Ascending aorta (tissue), 2 donors: ENCODE measurements at regions not wholly inside any gene's neighbourhood (a gene's known extent, or its start where the extent isn't known, plus 50 kb on each side); places are given as distances from the start of the nearest gene placed in this dataset.

Experiments used
- DNase-seq, 2 donors: peaks; one replicate each; pipeline ENCODE4 v3.0.0-alpha.2; 2019; ENCODE audit warnings: low spot score in 2 of 2
- H3K27ac ChIP-seq, 2 donors: fragments of 200-600 bp; sonication (generic); one replicate each; pipeline ENCODE4 v1.5.1; 2016 to 2017; ENCODE audit warnings: mild to moderate bottlenecking in 1 of 2
- H3K27me3 ChIP-seq: fragments of 200-600 bp; sonication (generic); one replicate; pipeline ENCODE4 v1.5.1; 2017
- H3K36me3 ChIP-seq, 2 donors: fragments of 200-600 bp; sonication (generic); one replicate each; pipeline ENCODE4 v1.5.1; 2016
- H3K4me1 ChIP-seq, 2 donors: fragments of 200-600 bp; sonication (generic); one replicate each; pipeline ENCODE4 v1.5.1; 2016 to 2017; ENCODE audit warnings: mild to moderate bottlenecking in 1 of 2
- H3K4me3 ChIP-seq, 2 donors: fragments of 200-600 bp; sonication (generic); one replicate each; pipeline ENCODE4 v1.5.1; 2016 to 2017; ENCODE audit warnings: mild to moderate bottlenecking in 1 of 2
- H3K9me3 ChIP-seq, 2 donors: fragments of 200-600 bp; sonication (generic); one replicate each; pipeline ENCODE4 v1.5.1; 2016
- intact Hi-C: fragments of 100-400 bp; cut with DNase I; formaldehyde crosslinking; loops from one replicate; pipeline ENCODE4 v1.15.1; 2023
- TF ChIP-seq, protein P1 (sequence below), 3 experiments: fragments of 200-600 bp in 2 of 3; fragments of 450-650 bp in 1 of 3; sonication (generic) in 2 of 3; IDR thresholded peaks; one replicate each; pipeline ENCODE4 v1.5.1; 2016 to 2019; ENCODE audit warnings: antibody characterized with exemption in 3 of 3, mild to moderate bottlenecking in 1 of 3, moderate library complexity in 1 of 3

DNA sequence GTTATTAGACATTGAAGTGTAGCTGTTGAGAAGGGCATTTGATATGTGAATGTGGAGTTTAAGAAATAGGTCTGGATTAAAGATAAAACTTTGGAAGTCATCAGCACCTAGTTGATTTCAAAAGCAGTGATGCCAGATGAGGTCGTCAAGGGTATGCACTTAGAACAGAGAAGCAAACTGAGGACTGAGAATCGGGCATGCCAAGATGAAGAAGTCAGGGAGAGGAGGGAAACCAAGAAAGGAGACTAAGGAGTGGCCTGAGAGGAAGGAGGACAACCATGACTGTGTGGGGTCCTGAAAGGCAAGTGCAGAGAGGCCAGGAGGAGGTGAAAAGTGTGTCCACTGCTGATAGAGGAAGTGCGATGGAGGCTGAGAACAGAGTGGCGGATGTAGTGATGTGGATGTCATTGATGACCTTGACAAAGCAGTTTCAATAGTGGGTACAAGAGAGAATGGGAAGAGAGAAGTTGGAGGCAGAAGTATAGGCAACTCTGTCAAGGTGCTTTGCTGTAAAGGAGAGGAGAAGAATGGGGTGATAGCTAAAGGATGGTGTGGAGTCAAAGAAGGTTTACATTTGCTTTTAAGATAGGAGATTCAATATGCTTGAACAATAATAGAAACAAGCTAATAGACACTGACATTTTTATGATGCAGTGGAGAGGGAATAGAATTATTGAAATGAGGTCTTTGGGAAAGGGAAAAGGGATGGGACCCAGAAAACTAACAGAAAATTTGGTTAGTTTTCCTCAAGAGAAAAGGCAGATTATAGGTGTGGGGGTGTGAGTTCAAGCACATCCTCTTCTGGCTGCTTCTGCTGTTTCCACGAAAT is 139.7 kb upstream of the TMEM170B start:
- Histone ChIP-seq H3K4me3 (no peak overlapping the region), H3K4me1 (peaks cover 0 to 11% of the 10 kb centered on the region in 2 donors), H3K36me3 (no peaks in the 10 kb centered on the region), H3K27me3 (no peaks in the 10 kb centered on the region), H3K27ac (no peak overlapping the region), H3K9me3 (no peaks in the 10 kb centered on the region)
- TF ChIP-seq, protein P1, sequence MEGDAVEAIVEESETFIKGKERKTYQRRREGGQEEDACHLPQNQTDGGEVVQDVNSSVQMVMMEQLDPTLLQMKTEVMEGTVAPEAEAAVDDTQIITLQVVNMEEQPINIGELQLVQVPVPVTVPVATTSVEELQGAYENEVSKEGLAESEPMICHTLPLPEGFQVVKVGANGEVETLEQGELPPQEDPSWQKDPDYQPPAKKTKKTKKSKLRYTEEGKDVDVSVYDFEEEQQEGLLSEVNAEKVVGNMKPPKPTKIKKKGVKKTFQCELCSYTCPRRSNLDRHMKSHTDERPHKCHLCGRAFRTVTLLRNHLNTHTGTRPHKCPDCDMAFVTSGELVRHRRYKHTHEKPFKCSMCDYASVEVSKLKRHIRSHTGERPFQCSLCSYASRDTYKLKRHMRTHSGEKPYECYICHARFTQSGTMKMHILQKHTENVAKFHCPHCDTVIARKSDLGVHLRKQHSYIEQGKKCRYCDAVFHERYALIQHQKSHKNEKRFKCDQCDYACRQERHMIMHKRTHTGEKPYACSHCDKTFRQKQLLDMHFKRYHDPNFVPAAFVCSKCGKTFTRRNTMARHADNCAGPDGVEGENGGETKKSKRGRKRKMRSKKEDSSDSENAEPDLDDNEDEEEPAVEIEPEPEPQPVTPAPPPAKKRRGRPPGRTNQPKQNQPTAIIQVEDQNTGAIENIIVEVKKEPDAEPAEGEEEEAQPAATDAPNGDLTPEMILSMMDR (IDR thresholded peaks at IDR 0.05) = no peak
- DNase-seq = no peak
- intact Hi-C loops = no loop called here

DNA sequence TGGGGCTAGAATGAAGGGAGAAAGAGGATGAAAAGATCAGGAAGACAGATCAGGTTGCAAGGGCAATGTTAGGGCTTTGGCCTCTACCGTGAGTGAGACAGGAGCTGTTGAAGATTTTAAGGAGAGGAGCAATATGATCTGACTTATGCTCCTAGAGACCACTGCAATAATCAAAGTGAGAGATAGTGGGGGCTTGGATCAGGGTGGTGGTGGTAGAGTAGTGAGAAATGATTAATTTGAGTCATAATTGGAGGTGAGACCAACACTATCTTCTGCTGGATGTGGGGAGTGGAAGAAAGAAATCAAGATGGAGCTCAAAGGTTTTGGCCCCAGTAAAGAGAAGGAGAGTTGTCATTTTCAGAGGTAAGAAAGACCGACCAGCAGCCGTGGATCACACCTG is 140.7 kb upstream of the TMEM170B start:
- H3K36me3 ChIP-seq = no peaks in the 10 kb centered on the region
- no peaks in the 10 kb centered on the region for H3K9me3 ChIP-seq
- H3K4me1 ChIP-seq = peaks cover 0 to 14% of the 10 kb centered on the region in 2 donors
- intact Hi-C loops = no loop called here
- DNase-seq = no peak
- TF ChIP-seq, protein P1 (IDR thresholded peaks at IDR 0.05) = no peak
- H3K4me3 ChIP-seq = no peak overlapping the region
- no peaks in the 10 kb centered on the region for H3K27me3 ChIP-seq
- H3K27ac ChIP-seq = no peak overlapping the region

DNA sequence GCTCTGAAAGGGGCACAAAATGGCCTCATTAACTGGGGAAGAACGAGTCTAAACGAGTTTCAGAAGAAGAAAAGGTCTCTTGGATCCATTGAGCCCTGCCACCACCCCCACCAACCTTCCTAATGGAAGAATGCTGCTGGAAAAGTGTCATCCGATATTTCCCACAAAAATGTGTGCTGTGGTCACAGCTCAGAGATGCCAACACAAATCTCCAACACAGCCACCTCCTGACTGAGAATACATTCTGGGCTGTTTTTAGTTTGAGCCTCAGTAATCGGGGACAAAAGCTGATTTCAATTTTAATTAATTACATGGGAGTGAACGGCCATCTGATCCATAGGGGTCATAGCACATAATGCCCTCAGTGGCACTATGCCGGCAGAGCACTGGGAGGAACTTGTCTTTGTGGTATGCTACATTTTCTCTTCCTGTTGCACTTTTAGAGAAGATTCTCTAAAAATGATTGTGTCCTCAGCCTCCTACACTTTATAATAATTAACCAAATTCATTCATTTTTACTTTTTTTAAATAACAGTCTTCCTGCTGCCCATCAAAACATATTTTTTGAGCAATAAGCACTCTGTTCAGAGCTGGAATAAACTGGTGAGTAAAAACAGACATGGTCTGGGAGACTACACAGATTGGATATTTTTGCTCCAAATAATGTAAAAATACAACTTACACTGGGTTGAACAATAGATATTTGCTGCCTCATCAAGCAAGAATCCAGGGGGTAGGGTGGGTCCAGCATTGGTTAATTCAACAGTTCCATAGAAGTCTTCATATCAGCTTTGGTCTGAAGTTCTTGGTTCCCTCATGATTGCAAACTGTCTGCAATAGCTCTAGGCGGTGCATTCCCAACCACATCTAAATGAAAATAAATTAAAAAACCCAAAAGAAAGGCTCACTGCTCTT is 143.6 kb upstream of the TMEM170B start:
- TF ChIP-seq, protein P1 (IDR thresholded peaks at IDR 0.05) = no peak
- no peaks in the 10 kb centered on the region for H3K9me3 ChIP-seq
- H3K4me3 ChIP-seq = no peak overlapping the region
- DNase-seq = no peak
- intact Hi-C loops = loop anchor here (2.0 kb wide), 1 partner anchor 13 kb away; no protein-coding TSS in a partner anchor
- no peaks in the 10 kb centered on the region for H3K36me3 ChIP-seq
- peaks cover 0 to 25% of the 10 kb centered on the region in 2 donors for H3K4me1 ChIP-seq
- peak overlapping the region in 1 of 2 donors; percentile 11 for H3K27ac ChIP-seq
- no peaks in the 10 kb centered on the region for H3K27me3 ChIP-seq

DNA sequence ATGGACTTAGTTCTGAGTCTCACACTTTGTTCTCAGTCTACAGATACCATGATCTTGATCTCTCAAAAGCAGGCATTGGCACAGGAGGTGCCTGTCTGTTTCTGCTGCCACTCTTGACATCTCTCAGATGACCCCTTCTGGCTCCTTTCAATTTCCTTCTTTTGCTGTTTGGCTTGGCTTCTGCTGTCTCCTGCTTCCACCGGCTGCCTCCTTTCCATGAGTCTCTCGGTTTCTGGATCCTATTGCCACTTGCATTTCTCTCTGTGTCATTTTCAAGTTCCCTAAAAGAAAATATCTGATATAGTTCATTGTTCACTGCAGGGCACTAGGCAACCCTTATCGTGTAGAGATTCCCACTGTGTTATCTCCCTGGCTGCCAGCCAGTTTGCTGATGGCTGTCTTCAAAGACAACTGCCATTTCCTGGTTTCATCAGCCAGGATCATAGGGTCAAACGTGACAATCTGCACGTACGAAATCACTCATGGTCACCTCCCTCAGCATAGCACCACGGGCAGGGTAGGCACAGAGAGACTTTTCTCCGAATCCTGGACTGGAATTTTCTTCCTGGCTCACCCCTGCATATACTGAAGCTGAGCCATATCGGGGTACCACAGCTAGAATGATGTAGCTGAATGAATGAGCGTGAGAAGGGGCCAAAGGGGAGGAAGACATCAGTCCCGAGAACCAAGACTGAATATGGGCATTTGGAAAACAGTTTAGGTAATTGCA is 144.6 kb upstream of the TMEM170B start:
- intact Hi-C loops = loop anchor here (2.0 kb wide), 1 partner anchor 14 kb away; no protein-coding TSS in a partner anchor
- Histone ChIP-seq H3K36me3 (no peaks in the 10 kb centered on the region), H3K9me3 (no peaks in the 10 kb centered on the region), H3K4me1 (peaks cover 0 to 25% of the 10 kb centered on the region in 2 donors), H3K27me3 (no peaks in the 10 kb centered on the region), H3K27ac (peak overlapping the region in 1 of 2 donors; percentile 55), H3K4me3 (no peak overlapping the region)
- TF ChIP-seq, protein P1 (IDR thresholded peaks at IDR 0.05) = no peak
- DNase-seq = no peak
